Bronchial epithelial cell (primary cell): ENCODE measurements at regions not wholly inside any gene's neighbourhood (a gene's known extent, or its start where the extent isn't known, plus 50 kb on each side); places are given as distances from the start of the nearest gene placed in this dataset.
"Not testable (repeated sequence)": the region's sequence is repeated elsewhere in the genome, so short reads cannot be mapped to it uniquely, and the experiment has no call there.

Experiments
- DNase-seq: peaks from one replicate; pipeline ENCODE4 v3.0.0-alpha.2; 2010; ENCODE audit warnings: low read depth
- FAIRE-seq: peaks from 2 replicates; lab custom pipeline; 2011; peaks lifted over from hg19 to GRCh38; lab: Jason Lieb, UNC
- H3K27me3 ChIP-seq: 2 replicates; pipeline ENCODE4 v1.5.1; 2011; ENCODE audit warnings: low read length; ENCODE audit not compliant: control insufficient read depth, insufficient read depth
- H3K36me3 ChIP-seq: 2 replicates; pipeline ENCODE4 v1.5.1; 2011; ENCODE audit warnings: low read length; ENCODE audit not compliant: control insufficient read depth, insufficient read depth
- H3K4me3 ChIP-seq: 2 replicates; pipeline ENCODE4 v1.5.1; 2011; ENCODE audit warnings: mild to moderate bottlenecking, low read depth, low read length, control low read depth
- TF ChIP-seq, protein P1 (sequence below): IDR thresholded peaks from 2 replicates; pipeline ENCODE4 v1.5.1; 2011; ENCODE audit warnings: mild to moderate bottlenecking, moderate library complexity, low read length, control low read depth, inconsistent platforms; ENCODE audit not compliant: insufficient read depth, severe bottlenecking

DNA sequence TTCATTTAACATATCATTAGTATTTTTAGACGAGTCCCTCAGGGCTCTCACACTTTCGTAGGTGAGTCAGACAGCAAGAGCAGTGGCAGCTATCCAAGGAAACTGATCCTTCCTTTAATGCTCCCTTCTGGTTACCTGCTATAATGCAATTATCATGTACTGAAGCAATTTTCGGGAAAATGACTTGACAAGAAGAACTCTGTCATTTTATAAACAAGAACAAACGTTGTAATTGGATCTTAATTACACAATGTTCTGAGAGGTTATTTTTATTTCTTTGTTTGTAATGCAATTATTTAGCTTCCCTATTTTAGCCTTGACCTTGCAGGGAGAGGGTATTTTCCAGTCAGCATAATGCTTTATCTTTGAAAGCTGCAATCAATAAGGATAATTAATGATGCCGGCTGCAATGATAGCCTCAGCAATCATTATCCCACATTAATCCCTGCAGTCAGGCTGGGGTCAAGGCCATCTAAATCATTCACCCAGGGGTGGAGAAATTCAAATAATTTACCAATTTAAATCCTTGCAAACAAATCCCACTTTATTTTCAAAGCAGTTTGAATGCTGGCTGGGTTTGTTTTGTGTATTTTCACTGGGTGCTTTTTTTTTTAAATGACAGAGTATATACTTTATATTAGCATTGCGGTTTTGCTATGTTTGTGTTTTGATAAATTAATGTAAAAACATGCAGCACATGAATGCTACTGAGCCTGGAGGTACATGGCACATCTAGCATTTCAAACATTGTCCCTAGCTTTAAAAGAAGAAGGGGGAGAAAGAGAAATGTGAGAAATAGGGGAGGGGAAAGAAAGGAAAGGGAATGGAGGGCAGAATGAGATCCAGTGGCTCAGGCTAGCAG, 249.9 kb downstream of the SHOX2 start:
- Histone ChIP-seq H3K4me3 (no peak overlapping the region), H3K27me3 (peaks cover 5% of the 10 kb centered on the region), H3K36me3 (no peaks in the 10 kb centered on the region)
- FAIRE-seq = no peak
- DNase-seq = peak; percentile 84
- TF ChIP-seq, protein P1, sequence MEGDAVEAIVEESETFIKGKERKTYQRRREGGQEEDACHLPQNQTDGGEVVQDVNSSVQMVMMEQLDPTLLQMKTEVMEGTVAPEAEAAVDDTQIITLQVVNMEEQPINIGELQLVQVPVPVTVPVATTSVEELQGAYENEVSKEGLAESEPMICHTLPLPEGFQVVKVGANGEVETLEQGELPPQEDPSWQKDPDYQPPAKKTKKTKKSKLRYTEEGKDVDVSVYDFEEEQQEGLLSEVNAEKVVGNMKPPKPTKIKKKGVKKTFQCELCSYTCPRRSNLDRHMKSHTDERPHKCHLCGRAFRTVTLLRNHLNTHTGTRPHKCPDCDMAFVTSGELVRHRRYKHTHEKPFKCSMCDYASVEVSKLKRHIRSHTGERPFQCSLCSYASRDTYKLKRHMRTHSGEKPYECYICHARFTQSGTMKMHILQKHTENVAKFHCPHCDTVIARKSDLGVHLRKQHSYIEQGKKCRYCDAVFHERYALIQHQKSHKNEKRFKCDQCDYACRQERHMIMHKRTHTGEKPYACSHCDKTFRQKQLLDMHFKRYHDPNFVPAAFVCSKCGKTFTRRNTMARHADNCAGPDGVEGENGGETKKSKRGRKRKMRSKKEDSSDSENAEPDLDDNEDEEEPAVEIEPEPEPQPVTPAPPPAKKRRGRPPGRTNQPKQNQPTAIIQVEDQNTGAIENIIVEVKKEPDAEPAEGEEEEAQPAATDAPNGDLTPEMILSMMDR = no peak

DNA sequence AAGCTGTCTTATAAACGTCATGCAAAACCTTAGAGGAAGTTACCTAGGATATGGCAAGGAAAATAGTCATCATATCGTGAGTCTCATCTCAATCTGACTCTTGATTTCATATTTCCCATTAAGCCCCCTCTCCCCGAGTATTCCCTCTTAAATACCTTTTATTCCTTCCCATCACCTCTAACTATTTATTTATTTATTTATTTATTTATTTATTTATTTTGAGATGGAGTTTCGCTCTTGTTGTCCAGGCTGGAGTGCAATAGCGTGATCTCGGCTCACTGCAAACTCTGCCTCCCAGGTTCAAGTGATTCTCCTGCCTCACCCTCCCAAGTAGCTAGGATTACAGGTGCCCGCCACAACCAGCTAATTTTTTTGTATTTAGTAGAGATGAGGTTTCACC, 260.4 kb downstream of the SHOX2 start:
- not testable (repeated sequence) for H3K36me3 ChIP-seq, H3K4me3 ChIP-seq, H3K27me3 ChIP-seq, DNase-seq, FAIRE-seq

DNA sequence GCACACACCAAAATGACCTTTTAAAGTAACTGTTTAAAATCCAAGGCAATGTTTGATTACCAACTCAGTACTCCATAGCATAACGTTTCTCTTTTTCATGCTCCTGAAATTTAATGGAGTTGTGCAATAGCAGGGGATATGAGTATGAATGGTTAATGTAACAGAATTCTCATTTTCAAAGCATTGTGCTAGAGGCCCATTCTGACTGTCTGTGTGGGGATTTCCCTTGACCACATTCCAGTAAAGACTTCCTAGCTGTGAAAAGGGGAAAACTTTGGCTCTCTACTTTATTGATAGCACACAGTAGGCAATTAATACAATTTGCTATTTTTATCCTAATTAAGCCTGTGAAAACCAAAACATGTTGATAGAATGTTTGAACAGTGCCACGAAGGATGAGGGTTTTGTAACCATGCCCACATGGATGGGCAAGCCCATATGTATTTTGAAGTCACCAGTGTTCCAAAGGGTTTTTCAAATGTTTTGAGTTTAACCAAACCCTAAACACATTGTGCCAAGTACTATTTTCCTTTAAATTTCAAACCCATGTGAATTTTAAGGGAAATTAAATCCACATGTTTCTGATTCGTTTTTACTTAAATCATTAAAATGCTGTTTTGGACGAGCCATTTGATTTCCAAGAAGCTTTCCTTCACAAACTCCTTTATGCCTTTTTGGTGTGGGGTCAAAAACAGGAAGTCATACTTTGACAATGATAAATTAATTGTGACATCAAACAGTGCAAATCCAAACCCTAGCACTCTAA, 261.2 kb downstream of the SHOX2 start:
- Histone ChIP-seq H3K36me3 (no peaks in the 10 kb centered on the region), H3K27me3 (no peaks in the 10 kb centered on the region), H3K4me3 (no peak overlapping the region)
- FAIRE-seq = no peak
- DNase-seq = no peak
- TF ChIP-seq, protein P1 = no peak

GRCh38 chr3:157844216-157844615, 262.0 kb downstream of the SHOX2 start:
- H3K36me3 ChIP-seq = no peaks in the 10 kb centered on the region
- TF ChIP-seq, protein P1 = no peak
- no peak overlapping the region for H3K4me3 ChIP-seq
- H3K27me3 ChIP-seq = no peaks in the 10 kb centered on the region
- no peak for FAIRE-seq
- no peak for DNase-seq

DNA sequence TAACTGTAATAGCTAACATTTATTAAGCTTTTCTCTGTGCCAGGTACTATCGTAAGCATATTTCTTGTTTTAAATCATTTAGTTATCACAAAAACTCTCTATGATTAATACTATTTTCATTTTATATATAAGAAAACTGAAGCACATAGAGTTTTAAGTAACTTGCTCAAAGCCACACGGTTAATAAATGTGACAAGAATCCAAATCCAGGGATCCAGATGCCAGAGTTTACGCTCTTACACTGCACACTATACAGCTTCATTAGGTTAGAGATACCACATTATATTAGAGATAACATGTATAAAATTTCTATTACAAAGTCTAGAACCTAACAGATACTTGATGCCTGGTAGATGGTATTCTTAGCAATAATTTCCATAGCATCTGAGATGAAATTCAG, 265.2 kb downstream of the SHOX2 start:
- TF ChIP-seq, protein P1 = no peak
- Histone ChIP-seq H3K27me3 (no peaks in the 10 kb centered on the region), H3K4me3 (no peak overlapping the region)

DNA sequence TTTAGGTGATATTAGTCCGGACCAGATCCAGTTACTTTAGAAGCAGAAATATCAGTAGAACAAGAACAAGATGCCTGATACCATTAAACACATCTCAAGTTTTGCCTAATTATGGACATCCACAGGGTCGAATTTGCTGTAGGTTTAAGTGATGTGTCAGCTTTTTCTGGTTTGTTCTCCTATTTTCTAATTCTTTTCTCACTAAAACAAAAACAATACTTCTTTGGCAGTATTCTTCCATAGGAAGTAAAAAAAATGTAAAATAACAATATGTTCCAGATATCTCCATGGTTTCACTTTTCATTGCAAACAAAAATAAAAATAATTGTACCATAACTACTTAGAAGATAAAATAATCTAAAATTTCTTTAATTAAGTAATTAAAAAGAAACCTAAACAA, 265.7 kb downstream of the SHOX2 start:
- no peak for DNase-seq
- Histone ChIP-seq H3K27me3 (no peaks in the 10 kb centered on the region), H3K4me3 (no peak overlapping the region), H3K36me3 (no peaks in the 10 kb centered on the region)
- FAIRE-seq = no peak
- TF ChIP-seq, protein P1 = no peak

More for the DNA sequence above, 265.2 kb downstream of the SHOX2 start:
- no peak for FAIRE-seq
- DNase-seq = no peak
- H3K36me3 ChIP-seq = no peaks in the 10 kb centered on the region
